ENCODE measurements at regions not wholly inside any gene's neighbourhood (a gene's known extent, or its start where the extent isn't known, plus 50 kb on each side); places are given as distances from the start of the nearest gene placed in this dataset.

- TF ChIP-seq SRF (IDR thresholded peaks at IDR 0.05; ENCODE audit: low read depth) (no peak), EZH2 (IDR thresholded peaks at IDR 0.05) (no peak), CTCF (IDR thresholded peaks at IDR 0.05 in 2 of 3, conservative IDR thresholded peaks at IDR 0.05 in 1 of 3; ENCODE audit: borderline replicate concordance in 1 of 3, insufficient read depth in 1 of 3, low read depth in 2 of 3, low read length in 2 of 3) (no peak), SIN3A (IDR thresholded peaks at IDR 0.05; ENCODE audit: low read depth) (no peak), FOSL1 (IDR thresholded peaks at IDR 0.05; ENCODE audit: low read depth) (no peak), YY1 (IDR thresholded peaks at IDR 0.05; ENCODE audit: extremely low read depth, insufficient replicate concordance, low read depth, low read length) (no peak), POLR2AphosphoS5 (IDR thresholded peaks at IDR 0.05; ENCODE audit: low read depth, low read length) (no peak), ZBTB33 (IDR thresholded peaks at IDR 0.05; ENCODE audit: extremely low read depth, insufficient replicate concordance, low read length) (no peak), POLR2A (IDR thresholded peaks at IDR 0.05; ENCODE audit: borderline replicate concordance, extremely low read depth, insufficient read depth, insufficient read length) (no peak), EZH2phosphoT487 (IDR thresholded peaks at IDR 0.05; ENCODE audit: borderline replicate concordance) (no peak), JUND (IDR thresholded peaks at IDR 0.05) (no peak), REST (IDR thresholded peaks at IDR 0.05; ENCODE audit: low read depth) (no peak)
Observed at GRCh38 chr2:236479814-236480213, 89.8 kb upstream of the ACKR3 start.
